Neural progenitor cell (in vitro differentiated cells): ENCODE measurements at regions not wholly inside any gene's neighbourhood (a gene's known extent, or its start where the extent isn't known, plus 50 kb on each side); places are given as distances from the start of the nearest gene placed in this dataset.
"Not testable (repeated sequence)": the region's sequence is repeated elsewhere in the genome, so short reads cannot be mapped to it uniquely, and the experiment has no call there.

Source experiments
- CTCF ChIP-seq: fragments of 200-600 bp; sonication (generic); IDR thresholded peaks from 2 replicates; pipeline ENCODE4 v1.5.1; 2017; ENCODE audit warnings: antibody characterized with exemption, mild to moderate bottlenecking
- EZH2 ChIP-seq: fragments of 200-600 bp; sonication (generic); IDR thresholded peaks from 2 replicates; pipeline ENCODE4 v1.6.1; 2017; ENCODE audit warnings: antibody characterized with exemption, mild to moderate bottlenecking, moderate library complexity

DNA sequence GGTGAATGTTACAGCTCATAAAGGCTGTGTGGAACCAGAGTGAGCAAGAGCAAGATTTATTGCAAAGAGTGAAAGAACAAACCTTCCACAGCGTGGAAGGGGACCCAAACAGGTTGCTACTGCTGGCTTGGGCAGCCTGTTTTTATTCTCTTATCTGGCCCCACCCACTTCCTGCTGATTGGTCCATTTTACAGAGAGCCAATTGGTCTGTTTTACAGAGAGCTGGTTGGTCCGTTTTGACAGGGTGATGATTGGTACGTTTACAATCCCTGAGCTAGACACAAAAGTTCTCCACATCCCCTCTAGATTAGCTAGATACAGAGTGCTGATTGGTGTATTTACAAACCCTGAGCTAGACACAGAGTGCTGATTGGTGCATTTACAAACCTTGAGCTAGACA, 74.4 kb upstream of the TBC1D5 start:
- not testable (repeated sequence) for TF ChIP-seq CTCF, EZH2
